ENCODE measurements at regions not wholly inside any gene's neighbourhood (a gene's known extent, or its start where the extent isn't known, plus 50 kb on each side); places are given as distances from the start of the nearest gene placed in this dataset.

GRCh38 chr10:130894471-130894870 lies 417.1 kb downstream of the TCERG1L start:
- TF ChIP-seq CTCF (IDR thresholded peaks at IDR 0.05; ENCODE audit: low read length), result no peak
- no peak for TF ChIP-seq EZH2 (IDR thresholded peaks at IDR 0.05; ENCODE audit: borderline replicate concordance, low read length)
